ENCODE measurements at regions not wholly inside any gene's neighbourhood (a gene's known extent, or its start where the extent isn't known, plus 50 kb on each side); places are given as distances from the start of the nearest gene placed in this dataset.
A peak's percentile ranks its signal among the peaks of the same experiment; 100 is the strongest.

DNA sequence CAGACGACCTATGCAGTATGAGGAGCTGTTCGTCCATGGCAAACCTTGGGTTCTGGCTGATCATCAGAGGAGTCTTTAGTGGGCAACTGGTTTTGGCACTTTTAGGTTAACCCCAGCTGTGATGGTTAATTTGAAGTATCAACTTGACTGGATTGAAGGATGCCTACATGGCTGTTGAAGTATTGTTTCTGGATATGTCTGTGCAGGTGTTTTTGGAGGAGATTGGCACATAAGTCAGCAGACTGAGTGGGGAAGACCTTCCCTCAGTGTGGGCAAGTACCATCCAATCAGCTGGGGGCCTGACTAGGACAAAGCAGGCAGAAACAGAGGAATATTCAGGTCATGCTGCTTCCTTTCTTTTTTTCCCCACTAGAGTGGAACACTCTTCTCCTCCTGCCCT is 284.1 kb downstream of the NFKBIZ start:
- Histone ChIP-seq H3K36me3 (no peaks in the 10 kb centered on the region), H3K4me3 (no peak overlapping the region), H3K27me3 (no peaks in the 10 kb centered on the region), H3K9me3 (no peaks in the 10 kb centered on the region)
- DNase-seq: no peak

DNA sequence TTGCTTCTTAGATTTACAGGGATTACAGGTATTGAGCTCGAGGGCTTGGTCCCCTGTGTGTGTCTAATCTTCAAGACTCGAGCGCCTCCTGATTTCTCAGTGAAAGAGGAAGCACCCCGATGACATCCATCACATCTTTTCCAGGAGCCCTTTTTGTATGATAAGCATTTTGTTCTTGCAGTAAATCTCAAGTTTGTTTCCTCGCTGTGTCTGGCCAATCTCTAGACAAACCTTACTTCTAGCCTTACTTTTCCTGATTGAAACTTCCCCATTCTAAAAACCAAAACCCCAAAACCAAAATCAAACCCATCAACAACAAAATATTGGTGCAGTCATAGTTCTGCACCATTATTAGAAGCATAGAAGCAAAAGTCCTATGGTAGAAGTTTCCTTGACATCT is 286.0 kb downstream of the NFKBIZ start:
- no peaks in the 10 kb centered on the region for H3K36me3 ChIP-seq
- no peak for DNase-seq
- H3K27me3 ChIP-seq: no peaks in the 10 kb centered on the region
- no peaks in the 10 kb centered on the region for H3K9me3 ChIP-seq
- no peak overlapping the region for H3K4me3 ChIP-seq

DNA sequence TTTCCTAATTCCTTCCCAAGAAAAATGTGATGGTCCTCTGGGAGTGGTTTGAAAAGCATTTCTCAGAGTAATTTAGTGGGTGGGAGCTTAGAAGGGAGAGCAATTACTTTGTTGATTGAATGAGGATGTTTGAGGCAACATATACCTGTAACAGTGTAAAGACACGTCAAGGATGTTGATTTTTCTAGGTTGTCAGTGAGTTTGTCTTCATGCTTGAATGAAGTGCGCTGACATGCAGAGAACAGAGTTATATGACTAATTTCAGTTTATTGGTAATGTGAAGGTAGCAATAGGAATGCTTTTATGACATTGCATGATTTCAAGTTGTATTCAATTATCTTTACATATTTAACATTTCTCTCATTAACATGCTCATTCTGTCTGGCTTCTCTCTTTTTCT is 286.9 kb downstream of the NFKBIZ start:
- H3K36me3 ChIP-seq: no peaks in the 10 kb centered on the region
- H3K27me3 ChIP-seq: no peaks in the 10 kb centered on the region
- DNase-seq: no peak
- H3K4me3 ChIP-seq: no peak overlapping the region
- no peaks in the 10 kb centered on the region for H3K9me3 ChIP-seq

DNA sequence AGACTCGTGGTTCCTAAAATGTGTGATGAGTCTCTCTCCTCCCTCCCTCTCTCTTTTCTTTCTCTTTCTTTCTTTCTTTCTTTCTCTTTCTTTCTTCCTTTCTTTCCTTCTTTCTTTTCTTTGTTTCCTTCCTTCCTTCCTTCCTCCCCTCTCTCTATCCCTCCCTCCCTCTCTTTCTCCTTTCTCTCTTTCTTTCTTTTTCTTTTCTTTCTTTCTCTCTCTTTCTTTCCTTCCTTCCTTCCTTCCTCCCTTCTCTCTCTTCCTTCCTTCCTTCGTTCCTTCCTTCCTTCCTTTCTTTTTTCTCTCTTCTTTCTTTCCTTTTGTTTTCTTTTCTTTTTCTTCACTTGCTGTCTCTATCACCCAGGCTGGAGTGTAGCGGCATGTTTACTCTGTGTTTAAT is 290.8 kb downstream of the NFKBIZ start:
- no peak for DNase-seq
- no peaks in the 10 kb centered on the region for H3K36me3 ChIP-seq
- H3K4me3 ChIP-seq: no peak overlapping the region
- no peaks in the 10 kb centered on the region for H3K9me3 ChIP-seq
- H3K27me3 ChIP-seq: no peaks in the 10 kb centered on the region

DNA sequence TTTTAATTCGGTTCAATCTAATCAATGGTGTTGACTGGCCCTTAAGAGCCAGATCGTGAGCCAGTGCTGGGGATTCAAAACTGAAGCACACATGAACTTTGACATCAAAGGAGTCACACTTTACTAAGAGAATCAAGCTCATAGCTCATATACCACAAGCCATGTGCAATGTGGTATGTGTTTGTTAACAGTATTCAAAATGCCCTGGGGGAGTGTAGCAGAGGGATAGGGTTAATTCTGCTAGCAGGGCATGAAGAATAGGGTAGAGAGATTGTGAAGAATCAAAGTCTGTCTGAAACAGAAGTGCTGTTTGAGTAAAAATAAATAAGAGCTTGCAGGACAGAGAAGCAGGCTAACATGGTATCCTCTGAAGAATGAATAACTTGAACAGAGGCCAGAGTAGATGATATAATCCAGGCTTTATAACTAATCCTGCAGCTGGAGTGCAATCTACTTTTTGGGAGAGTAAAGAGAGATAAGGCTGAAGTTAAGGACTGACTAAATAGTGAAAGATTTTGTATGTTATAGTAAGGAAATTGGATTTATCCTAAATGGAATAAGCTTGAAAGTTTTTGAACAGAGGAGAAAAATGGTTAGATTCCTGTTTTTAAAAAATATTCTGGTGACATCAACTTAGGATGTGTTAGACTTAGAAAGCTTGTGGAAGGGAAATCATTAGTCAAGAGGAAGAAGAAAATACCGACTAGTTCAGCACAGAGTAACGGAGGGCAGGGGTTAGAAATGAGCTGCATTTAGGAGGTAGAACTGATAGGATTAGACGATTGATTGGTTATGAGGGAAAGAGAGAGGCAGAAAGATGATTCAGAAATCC is 292.0 kb downstream of the NFKBIZ start:
- DNase-seq: no peak
- Histone ChIP-seq H3K27me3 (no peaks in the 10 kb centered on the region), H3K36me3 (no peaks in the 10 kb centered on the region), H3K4me3 (no peak overlapping the region), H3K9me3 (no peaks in the 10 kb centered on the region)

DNA sequence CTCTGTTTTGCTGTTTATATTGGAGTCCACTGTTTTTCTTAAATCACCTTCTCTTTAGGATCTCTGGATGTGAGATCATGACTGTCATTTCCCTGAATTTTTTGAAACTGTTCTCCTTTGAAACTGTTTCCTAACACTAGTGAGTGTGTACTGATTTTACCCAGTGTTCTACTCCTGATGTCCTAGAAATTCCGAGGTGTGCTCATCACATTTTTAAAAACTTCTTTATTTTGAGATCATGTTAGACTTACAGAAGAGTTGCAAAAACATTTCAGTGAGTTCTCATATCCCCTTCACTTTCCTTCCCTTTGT is 292.6 kb downstream of the NFKBIZ start:
- no peaks in the 10 kb centered on the region for H3K9me3 ChIP-seq
- DNase-seq: no peak
- H3K36me3 ChIP-seq: no peaks in the 10 kb centered on the region
- no peaks in the 10 kb centered on the region for H3K27me3 ChIP-seq
- H3K4me3 ChIP-seq: no peak overlapping the region

DNA sequence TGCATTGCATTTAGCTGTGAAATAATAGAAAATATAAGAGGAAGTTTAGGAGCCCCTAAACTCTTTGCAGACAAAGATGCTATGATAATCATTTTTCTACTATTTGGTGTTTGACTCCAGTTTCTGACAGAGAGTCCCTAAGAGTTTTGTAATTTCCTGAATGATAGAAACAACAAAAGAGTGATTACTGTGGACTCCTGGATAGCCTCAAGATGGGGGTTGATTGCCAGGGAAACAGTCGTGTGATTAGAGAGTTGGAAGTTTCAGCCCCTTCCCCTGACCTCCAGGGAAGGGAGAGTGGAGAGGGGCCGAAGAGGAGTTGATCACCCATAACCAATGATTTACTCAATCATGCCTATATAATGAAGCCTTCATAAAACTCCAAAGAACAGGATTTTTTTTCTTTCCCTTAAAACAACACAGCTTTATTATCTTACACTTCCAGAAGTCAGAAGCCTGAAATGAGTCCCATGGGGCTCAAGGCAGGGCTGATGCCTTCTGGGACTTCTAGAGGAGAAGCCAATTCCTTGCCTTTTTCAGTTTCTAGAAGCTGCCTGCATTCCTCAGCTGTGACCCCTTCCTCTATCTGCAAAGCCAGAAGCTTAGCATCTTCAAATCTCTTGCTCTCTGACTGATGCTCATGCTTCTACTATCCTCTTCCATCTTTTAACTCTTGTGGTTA is 292.3 kb upstream of the ZPLD1 start:
- Histone ChIP-seq H3K36me3 (no peaks in the 10 kb centered on the region), H3K9me3 (no peaks in the 10 kb centered on the region; the same call in 1 of the 2 replicates), H3K27me3 (no peaks in the 10 kb centered on the region), H3K4me3 (no peak overlapping the region)
- DNase-seq: no peak

DNA sequence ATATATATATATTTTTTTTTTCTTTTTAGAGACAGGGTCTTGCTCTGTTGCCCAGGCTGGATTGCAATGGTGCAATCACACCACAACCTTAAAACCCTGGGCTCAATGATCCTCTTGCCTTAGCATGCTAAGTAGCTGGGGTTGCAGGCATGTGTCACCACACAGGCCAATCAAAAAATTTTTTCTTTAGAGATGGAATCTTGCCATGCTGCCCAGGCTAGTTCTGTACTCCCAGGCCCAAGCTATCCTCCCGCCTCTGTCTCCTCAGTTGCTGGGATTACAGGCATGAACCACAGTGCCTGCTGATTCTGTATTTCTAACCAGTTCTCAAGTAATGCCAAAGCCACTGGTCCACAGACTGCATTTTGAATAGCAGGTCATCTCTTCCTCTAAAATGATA is 291.3 kb upstream of the ZPLD1 start:
- Histone ChIP-seq H3K9me3 (peaks cover 7% of the 10 kb centered on the region), H3K27me3 (no peaks in the 10 kb centered on the region), H3K4me3 (no peak overlapping the region), H3K36me3 (no peaks in the 10 kb centered on the region)
- no peak for DNase-seq

DNA sequence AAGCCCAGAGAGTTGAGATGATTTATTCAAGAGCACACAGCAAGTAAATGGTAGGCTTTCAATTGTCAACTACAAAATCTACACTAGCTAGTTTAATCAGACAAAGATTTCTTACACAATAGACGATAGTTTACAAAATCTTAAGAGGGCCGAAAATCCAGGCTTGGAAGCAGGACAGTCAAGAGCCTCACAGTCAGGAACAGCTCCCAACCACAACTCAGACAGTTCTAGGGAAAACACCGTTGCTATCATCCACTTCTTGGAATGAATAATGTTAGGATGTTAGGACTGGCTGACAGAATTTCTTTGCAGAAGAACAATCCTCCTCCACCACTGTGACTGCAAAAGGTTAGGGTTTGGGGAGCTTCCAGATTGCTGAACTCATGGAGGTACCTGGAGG is 290.8 kb upstream of the ZPLD1 start:
- no peak for DNase-seq
- Histone ChIP-seq H3K27me3 (no peaks in the 10 kb centered on the region), H3K36me3 (no peaks in the 10 kb centered on the region), H3K9me3 (peaks cover 7% of the 10 kb centered on the region), H3K4me3 (no peak overlapping the region)

DNA sequence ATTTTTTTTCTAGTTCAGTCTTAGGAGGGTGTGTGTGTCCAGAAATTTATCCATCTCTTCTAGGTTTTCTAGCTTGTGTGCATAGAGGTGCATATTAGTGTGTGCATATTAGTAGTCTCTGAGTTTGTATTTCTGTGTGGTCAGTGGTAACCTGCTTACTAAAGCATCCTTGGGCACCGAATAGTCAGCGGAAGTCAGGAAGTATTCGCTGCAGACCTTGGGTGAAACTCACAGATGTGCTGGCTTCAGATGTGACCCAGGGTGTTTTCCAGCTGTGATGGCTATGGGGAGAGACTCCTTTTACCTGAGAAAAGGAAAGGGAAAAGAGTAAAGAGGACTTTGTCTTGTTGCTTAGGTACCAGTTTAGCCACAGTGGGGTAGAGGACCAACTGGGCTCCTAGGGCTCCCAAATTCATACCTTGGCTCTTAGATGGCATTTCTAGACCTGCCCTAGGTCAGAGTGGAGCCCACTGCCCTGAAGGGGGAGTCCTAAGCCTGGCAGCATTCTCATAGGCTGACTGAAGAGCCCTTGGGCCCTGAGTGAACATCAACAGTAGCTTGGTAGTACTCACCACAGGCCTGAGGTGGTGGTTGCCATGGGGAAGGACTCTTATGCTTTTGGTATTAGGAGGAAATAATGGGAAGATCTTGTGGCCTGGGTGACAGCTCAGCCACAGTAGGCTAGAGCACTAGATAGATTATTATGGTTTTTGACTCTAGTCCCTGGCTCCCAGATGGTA is 286.0 kb upstream of the ZPLD1 start:
- H3K4me3 ChIP-seq: no peak overlapping the region
- peaks cover 13% of the 10 kb centered on the region for H3K9me3 ChIP-seq
- no peaks in the 10 kb centered on the region for H3K36me3 ChIP-seq
- DNase-seq: no peak
- no peaks in the 10 kb centered on the region for H3K27me3 ChIP-seq

DNA sequence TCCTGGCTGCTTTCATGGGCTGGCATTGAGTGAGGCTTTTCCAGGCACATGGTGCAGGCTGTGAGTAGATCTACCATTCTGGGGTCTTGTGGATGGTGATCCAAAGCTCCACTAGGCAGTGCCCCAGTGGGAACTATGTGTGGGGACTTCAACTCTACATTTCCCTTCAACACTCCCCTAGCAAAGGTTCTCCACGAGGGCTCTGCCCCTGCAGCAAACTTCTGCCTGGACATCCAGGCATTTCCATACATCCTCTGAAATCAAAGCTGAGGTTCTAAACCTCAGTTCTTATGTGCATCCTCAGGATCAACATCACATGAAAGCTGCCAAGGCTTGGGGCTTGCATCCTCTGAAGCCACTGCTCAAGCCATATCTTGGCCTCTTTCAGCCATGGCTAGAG is 282.9 kb upstream of the ZPLD1 start:
- H3K27me3 ChIP-seq: no peaks in the 10 kb centered on the region
- no peaks in the 10 kb centered on the region for H3K36me3 ChIP-seq
- no peak for DNase-seq
- H3K9me3 ChIP-seq: peaks cover 15% of the 10 kb centered on the region
- H3K4me3 ChIP-seq: no peak overlapping the region

DNA sequence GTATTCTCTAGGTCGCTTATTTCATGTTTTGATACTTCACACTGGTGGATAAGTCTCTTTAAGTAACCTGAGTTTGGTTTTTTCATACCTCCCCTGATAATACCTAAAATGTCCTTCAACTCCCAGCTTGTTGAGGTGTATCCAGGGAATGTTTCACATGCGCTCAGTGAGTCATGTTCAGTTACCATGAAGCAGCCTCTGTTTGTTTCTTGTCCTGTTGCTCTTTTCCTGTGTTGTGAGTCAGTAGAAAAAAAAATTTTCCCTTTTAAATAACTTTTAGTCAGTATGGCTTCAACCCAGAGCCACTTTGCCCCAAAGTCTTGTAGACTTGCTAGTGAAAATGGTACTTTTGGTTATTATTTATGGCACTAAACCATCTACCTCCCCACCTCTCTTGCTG is 278.4 kb upstream of the ZPLD1 start:
- Histone ChIP-seq H3K4me3 (no peak overlapping the region), H3K36me3 (no peaks in the 10 kb centered on the region), H3K9me3 (0 out of 2 replicates have a peak, but pooled peaks cover 4% of the 10 kb centered on the region), H3K27me3 (no peaks in the 10 kb centered on the region)
- DNase-seq: peak; percentile 62

DNA sequence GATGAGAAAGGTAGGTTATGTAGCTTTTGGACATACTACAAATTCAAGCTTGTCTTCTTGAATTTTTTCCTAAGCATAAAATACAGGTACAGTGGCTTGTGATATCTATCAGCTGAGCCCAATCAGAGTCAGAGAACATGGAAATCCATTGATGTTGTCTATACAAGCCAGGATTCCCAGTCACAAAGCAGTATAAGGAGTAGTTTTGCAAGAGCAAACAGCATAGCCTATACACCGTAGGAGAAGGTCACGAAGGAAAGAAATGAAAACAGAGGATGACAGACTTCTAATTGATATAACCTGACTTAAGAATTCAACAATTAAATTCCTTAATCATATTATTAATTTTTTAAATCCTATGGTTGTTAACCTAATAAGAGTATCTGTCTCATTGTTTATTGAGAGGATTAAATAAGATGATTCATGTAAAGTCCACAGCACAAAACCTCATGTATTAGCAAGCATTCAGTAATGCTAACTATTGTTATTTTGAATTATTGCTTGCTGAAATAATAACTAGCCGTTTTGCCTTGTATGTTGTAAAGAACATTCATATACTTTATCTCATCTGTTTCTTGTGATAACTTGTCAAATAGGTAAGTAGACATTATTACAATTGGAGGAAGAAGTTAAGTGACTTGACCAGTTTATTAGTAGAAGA is 276.6 kb upstream of the ZPLD1 start:
- Histone ChIP-seq H3K4me3 (no peak overlapping the region), H3K9me3 (0 out of 2 replicates have a peak, but pooled peaks cover 4% of the 10 kb centered on the region), H3K27me3 (no peaks in the 10 kb centered on the region), H3K36me3 (no peaks in the 10 kb centered on the region)
- no peak for DNase-seq

DNA sequence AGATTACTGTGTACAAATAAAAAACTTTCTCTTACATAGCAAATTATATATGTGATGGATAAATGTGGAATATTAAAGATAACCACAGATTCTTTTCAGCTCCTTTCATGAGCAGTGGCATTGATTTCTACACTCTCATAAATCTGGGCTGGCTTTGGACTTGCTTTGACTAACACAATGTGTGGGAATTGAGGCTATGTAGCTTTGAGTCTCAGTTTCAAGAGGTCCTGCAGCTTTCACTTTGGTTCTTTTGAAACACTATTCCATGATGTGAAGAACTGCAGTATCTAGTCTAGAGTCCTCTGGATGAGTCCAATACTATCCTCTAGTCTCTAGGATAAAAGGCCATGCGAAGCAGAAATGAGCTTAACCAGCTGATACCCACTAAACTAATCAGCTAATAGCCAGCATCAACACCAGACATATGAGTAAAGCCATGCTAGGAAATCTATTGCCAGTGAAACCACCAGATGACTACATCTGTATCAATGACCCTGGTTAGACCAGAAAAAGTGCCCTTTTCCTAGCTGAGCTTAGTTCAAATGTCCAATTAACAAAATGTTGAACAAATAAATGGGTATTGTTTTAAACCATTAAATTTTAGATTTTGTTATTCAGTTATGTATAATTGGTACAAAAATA is 274.9 kb upstream of the ZPLD1 start:
- Histone ChIP-seq H3K9me3 (no peaks in the 10 kb centered on the region), H3K36me3 (no peaks in the 10 kb centered on the region), H3K4me3 (no peak overlapping the region), H3K27me3 (no peaks in the 10 kb centered on the region)
- DNase-seq: no peak

DNA sequence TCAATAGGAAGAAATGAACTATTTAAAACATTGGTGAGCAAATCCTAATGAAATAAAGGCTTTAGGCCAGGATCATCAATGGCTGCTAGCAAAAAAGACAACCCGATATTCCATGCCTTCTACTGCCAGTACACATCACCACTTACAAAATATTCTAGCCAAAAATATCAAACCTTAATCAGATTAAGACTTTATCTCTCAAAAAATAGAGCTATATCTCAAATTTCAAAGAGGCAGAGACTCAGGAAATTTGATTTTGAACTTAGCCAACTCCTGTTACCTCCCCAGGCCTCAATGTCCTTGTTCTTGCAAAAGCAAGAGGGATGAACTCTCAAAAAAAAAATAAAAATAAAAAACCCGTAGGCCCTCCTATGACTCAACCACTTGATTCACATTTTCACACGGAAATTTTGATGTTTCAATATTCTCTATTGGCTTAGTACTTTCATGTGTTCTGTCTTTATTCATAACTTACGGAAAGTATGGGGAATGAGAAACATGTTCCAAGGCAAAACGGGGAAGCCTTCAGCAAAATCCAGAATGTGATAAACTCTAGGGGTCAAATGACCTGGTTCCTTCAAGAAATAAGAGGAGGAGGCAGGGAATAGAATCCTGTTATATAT is 273.3 kb upstream of the ZPLD1 start:
- Histone ChIP-seq H3K9me3 (no peaks in the 10 kb centered on the region), H3K4me3 (no peak overlapping the region), H3K36me3 (no peaks in the 10 kb centered on the region), H3K27me3 (no peaks in the 10 kb centered on the region)
- DNase-seq: no peak

DNA sequence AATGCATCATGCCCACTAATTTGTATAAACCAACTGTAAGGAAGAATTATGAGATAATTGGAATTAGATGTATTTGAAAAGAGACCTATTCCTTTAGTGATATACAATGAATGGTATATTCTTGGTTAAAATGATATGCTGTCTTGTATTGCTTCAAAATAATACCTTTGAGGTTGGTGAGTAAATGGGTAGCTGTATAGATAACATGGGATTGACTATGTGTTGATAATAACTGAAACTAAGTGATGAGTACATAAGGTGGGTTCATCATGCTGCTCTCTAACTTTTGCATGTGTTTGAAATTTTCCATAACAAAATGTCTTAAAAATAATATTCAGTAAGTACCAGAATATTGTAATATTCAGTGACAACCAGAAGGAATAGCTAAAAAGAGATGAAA is 272.6 kb upstream of the ZPLD1 start:
- Histone ChIP-seq H3K27me3 (no peaks in the 10 kb centered on the region), H3K4me3 (no peak overlapping the region), H3K36me3 (no peaks in the 10 kb centered on the region), H3K9me3 (no peaks in the 10 kb centered on the region)
- no peak for DNase-seq

All from MG63 (cell line).